ENCODE measurements at regions not wholly inside any gene's neighbourhood (a gene's known extent, or its start where the extent isn't known, plus 50 kb on each side); places are given as distances from the start of the nearest gene placed in this dataset.

- no peak for TF ChIP-seq ZNF8 (CRISPR knock-in tag; IDR thresholded peaks at IDR 0.05)
- TF ChIP-seq ESRRG (CRISPR knock-in tag; IDR thresholded peaks at IDR 0.05): no peak
- no peak for TF ChIP-seq PATZ1 (CRISPR knock-in tag; IDR thresholded peaks at IDR 0.05; ENCODE audit: borderline replicate concordance)
- no peak for TF ChIP-seq ZNF70 (CRISPR knock-in tag; IDR thresholded peaks at IDR 0.05)
- TF ChIP-seq ARNTL (CRISPR knock-in tag; IDR thresholded peaks at IDR 0.05; ENCODE audit: borderline replicate concordance, low read depth): no peak
- no peak for TF ChIP-seq CSDC2 (CRISPR knock-in tag; IDR thresholded peaks at IDR 0.05)
- no peak for TF ChIP-seq ZFP30 (CRISPR knock-in tag; IDR thresholded peaks at IDR 0.05)
- TF ChIP-seq GLIS3 (CRISPR knock-in tag; IDR thresholded peaks at IDR 0.05): no peak
Measured at GRCh38 chr3:76111808-76112207, 326.5 kb upstream of the ZNF717 start.

DNA sequence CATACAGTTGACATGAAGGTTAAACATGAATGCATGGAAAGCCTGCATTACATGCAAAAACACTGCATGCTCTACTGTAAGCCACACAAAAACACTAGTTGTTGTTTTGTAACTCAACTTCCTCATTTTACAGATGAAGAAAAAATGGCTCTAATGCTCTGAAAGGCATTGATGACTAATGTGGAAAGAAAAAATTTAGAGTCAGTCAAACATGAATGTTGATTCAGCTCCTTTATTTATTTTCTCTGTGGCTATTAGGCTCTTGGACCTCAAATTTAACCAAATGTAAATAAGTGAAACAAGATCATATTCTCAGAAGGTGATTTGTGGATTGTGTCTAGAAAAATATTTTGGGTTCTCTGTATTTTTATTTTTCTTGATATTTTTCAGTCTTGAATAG lies 336.7 kb upstream of the ZNF717 start:
- TF ChIP-seq ZC3H10 (CRISPR knock-in tag; IDR thresholded peaks at IDR 0.05) (no peak), ZNF8 (CRISPR knock-in tag; IDR thresholded peaks at IDR 0.05) (no peak), TSHZ2 (CRISPR knock-in tag; IDR thresholded peaks at IDR 0.05) (no peak), ZFP3 (CRISPR knock-in tag; IDR thresholded peaks at IDR 0.05) (no peak), CREB5 (CRISPR knock-in tag; IDR thresholded peaks at IDR 0.05; ENCODE audit: low read depth) (no peak), POU6F1 (CRISPR knock-in tag; IDR thresholded peaks at IDR 0.05; ENCODE audit: borderline replicate concordance, low read depth) (no peak), CSDC2 (CRISPR knock-in tag; IDR thresholded peaks at IDR 0.05) (no peak), RARB (CRISPR knock-in tag; IDR thresholded peaks at IDR 0.05) (no peak), PPARA (CRISPR knock-in tag; IDR thresholded peaks at IDR 0.05; ENCODE audit: borderline replicate concordance) (no peak), ZFP30 (CRISPR knock-in tag; IDR thresholded peaks at IDR 0.05) (no peak), ESRRG (CRISPR knock-in tag; IDR thresholded peaks at IDR 0.05) (no peak)
- no peak for ATAC-seq

More at GRCh38 chr3:76111808-76112207, 326.5 kb upstream of the ZNF717 start:
- no peak for ATAC-seq

DNA sequence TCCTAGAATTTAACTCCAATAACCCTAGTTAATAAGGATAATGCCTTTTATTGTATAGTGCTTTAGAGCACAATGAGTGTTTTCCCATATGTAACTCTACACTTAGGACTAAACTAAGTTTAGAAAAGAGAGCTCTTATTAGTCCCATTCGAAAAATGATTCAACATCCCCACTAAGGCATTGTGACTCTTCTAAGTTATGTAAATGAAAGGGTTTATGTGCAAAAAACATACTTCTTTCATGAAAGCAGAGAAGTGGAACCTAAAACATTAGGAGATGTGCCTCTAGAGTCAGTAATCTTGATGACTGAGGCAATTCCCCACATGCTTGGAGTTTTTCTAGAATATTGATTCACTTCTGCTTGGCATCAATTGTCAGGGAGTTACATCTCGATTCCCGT lies 344.1 kb upstream of the ZNF717 start:
- ATAC-seq: no peak
- no peak for TF ChIP-seq ZNF8 (CRISPR knock-in tag; IDR thresholded peaks at IDR 0.05)
- TF ChIP-seq CSDC2 (CRISPR knock-in tag; IDR thresholded peaks at IDR 0.05): no peak
- no peak for TF ChIP-seq PATZ1 (CRISPR knock-in tag; IDR thresholded peaks at IDR 0.05; ENCODE audit: borderline replicate concordance)
- TF ChIP-seq CSRNP3 (CRISPR knock-in tag; IDR thresholded peaks at IDR 0.05): no peak
- TF ChIP-seq TSHZ2 (CRISPR knock-in tag; IDR thresholded peaks at IDR 0.05): no peak
- no peak for TF ChIP-seq POU6F1 (CRISPR knock-in tag; IDR thresholded peaks at IDR 0.05; ENCODE audit: borderline replicate concordance, low read depth)
- TF ChIP-seq OSR1 (CRISPR knock-in tag; IDR thresholded peaks at IDR 0.05): no peak
- TF ChIP-seq TCF4 (CRISPR knock-in tag; IDR thresholded peaks at IDR 0.05; ENCODE audit: borderline replicate concordance): no peak
- no peak for TF ChIP-seq SNAI2 (CRISPR knock-in tag; IDR thresholded peaks at IDR 0.05)
- no peak for TF ChIP-seq ZC3H10 (CRISPR knock-in tag; IDR thresholded peaks at IDR 0.05)
- no peak for TF ChIP-seq BACH2 (CRISPR knock-in tag; IDR thresholded peaks at IDR 0.05; ENCODE audit: borderline replicate concordance)
- no peak for TF ChIP-seq ZNF70 (CRISPR knock-in tag; IDR thresholded peaks at IDR 0.05)
- no peak for TF ChIP-seq PPARA (CRISPR knock-in tag; IDR thresholded peaks at IDR 0.05; ENCODE audit: borderline replicate concordance)
- TF ChIP-seq RARB (CRISPR knock-in tag; IDR thresholded peaks at IDR 0.05): no peak

Measured in SK-N-SH treated with all-trans-retinoic acid at 6 μM for 48 hours (cell line).